Mesenchymal stem cell (in vitro differentiated cells and primary cell): ENCODE measurements at regions not wholly inside any gene's neighbourhood (a gene's known extent, or its start where the extent isn't known, plus 50 kb on each side); places are given as distances from the start of the nearest gene placed in this dataset.

ENCODE experiments used
- DNase-seq: peaks from one replicate; pipeline ENCODE4 v3.0.0-alpha.2; 2013
- H2AFZ ChIP-seq: one replicate; pipeline ENCODE4 v1.6.1; 2013; ENCODE audit warnings: low read depth, mild to moderate bottlenecking, control low read depth, inconsistent platforms, low read length, moderate library complexity
- H2AK5ac ChIP-seq: 2 replicates; pipeline ENCODE4 v1.6.1; 2013; ENCODE audit warnings: low read length, moderate library complexity, mild to moderate bottlenecking, inconsistent platforms; ENCODE audit not compliant: severe bottlenecking
- H2BK120ac ChIP-seq: one replicate; pipeline ENCODE4 v1.6.1; 2013; ENCODE audit warnings: low read depth, mild to moderate bottlenecking, inconsistent platforms, low read length, moderate library complexity
- H2BK12ac ChIP-seq, 2 experiments: one replicate each; pipeline ENCODE4 v1.6.1; 2013; ENCODE audit warnings: inconsistent platforms in 2 of 2, low read length in 2 of 2, mild to moderate bottlenecking in 2 of 2, moderate library complexity in 2 of 2, control low read depth in 1 of 2
- H2BK15ac ChIP-seq: one replicate; pipeline ENCODE4 v1.6.1; 2013; ENCODE audit warnings: mild to moderate bottlenecking, low read depth, inconsistent platforms; ENCODE audit not compliant: poor library complexity, severe bottlenecking
- H2BK5ac ChIP-seq: 2 replicates; pipeline ENCODE4 v1.6.1; 2013; ENCODE audit warnings: low read depth, mild to moderate bottlenecking, low read length, control low read depth, inconsistent platforms; ENCODE audit not compliant: poor library complexity, severe bottlenecking
- H3K14ac ChIP-seq, 2 experiments: one replicate each; pipeline ENCODE4 v1.6.1; 2013; ENCODE audit warnings: inconsistent platforms in 2 of 2, low read length in 2 of 2, control low read depth in 1 of 2, mild to moderate bottlenecking in 1 of 2, moderate library complexity in 1 of 2
- H3K18ac ChIP-seq, 2 experiments: one replicate each; pipeline ENCODE4 v1.6.1; 2013; ENCODE audit warnings: inconsistent platforms in 2 of 2, low read length in 2 of 2, control low read depth in 1 of 2, low read depth in 1 of 2, mild to moderate bottlenecking in 1 of 2
- H3K23ac ChIP-seq, 2 experiments: one replicate each; pipeline ENCODE4 v1.6.1; 2013; ENCODE audit warnings: inconsistent platforms in 2 of 2, low read length in 2 of 2, mild to moderate bottlenecking in 2 of 2, moderate library complexity in 2 of 2, control low read depth in 1 of 2
- H3K27ac ChIP-seq: 2 replicates; pipeline ENCODE4 v1.5.1; 2013; ENCODE audit warnings: mild to moderate bottlenecking, moderate library complexity, low read length, control low read depth, inconsistent platforms; ENCODE audit not compliant: poor library complexity, severe bottlenecking
- H3K27me3 ChIP-seq, 2 experiments: 2 replicates each; pipeline versions ENCODE4 v1.6.1 to v1.7.0; 2013; ENCODE audit warnings: low read length in 2 of 2, mild to moderate bottlenecking in 2 of 2, moderate library complexity in 2 of 2, control low read depth in 1 of 2, inconsistent platforms in 1 of 2; ENCODE audit not compliant: control insufficient read depth in 1 of 2, insufficient read depth in 1 of 2
- H3K36me3 ChIP-seq, 2 experiments: 2 replicates each; pipeline versions ENCODE4 v1.6.1 to v1.7.0; 2013; ENCODE audit warnings: low read length in 2 of 2, control low read depth in 1 of 2, inconsistent platforms in 1 of 2, low read depth in 1 of 2, mild to moderate bottlenecking in 1 of 2; ENCODE audit not compliant: insufficient read depth in 2 of 2, control insufficient read depth in 1 of 2
- H3K4ac ChIP-seq, 2 experiments: one replicate each; pipeline ENCODE4 v1.6.1; 2013; ENCODE audit warnings: inconsistent platforms in 2 of 2, low read length in 2 of 2, mild to moderate bottlenecking in 2 of 2, moderate library complexity in 2 of 2, control low read depth in 1 of 2, low read depth in 1 of 2
- H3K4me1 ChIP-seq: 2 replicates; pipeline ENCODE4 v1.6.1; 2013; ENCODE audit warnings: low read depth, low read length, control low read depth; ENCODE audit not compliant: control insufficient read depth, insufficient read depth
- H3K4me2 ChIP-seq: 2 replicates; pipeline ENCODE4 v1.6.1; 2013; ENCODE audit warnings: low read length, mild to moderate bottlenecking, inconsistent platforms; ENCODE audit not compliant: poor library complexity, severe bottlenecking
- H3K4me3 ChIP-seq, 2 experiments: 2 replicates each; pipeline versions ENCODE4 v1.5.1 to v1.7.0; 2013; ENCODE audit warnings: low read length in 2 of 2, mild to moderate bottlenecking in 2 of 2, control low read depth in 1 of 2, low read depth in 1 of 2; ENCODE audit not compliant: insufficient read depth in 1 of 2
- H3K79me1 ChIP-seq: replicated peaks from 2 replicates; pipeline ENCODE4 v1.6.1; 2013; ENCODE audit warnings: mild to moderate bottlenecking, control low read depth, low read length, inconsistent platforms; ENCODE audit not compliant: poor library complexity, severe bottlenecking
- H3K9ac ChIP-seq: 2 replicates; pipeline ENCODE4 v1.7.0; 2013; ENCODE audit warnings: mild to moderate bottlenecking, low read length, moderate library complexity
- H3K9me3 ChIP-seq: 2 replicates; pipeline ENCODE4 v1.7.0; 2013; ENCODE audit warnings: mild to moderate bottlenecking, low read length; ENCODE audit not compliant: control insufficient read depth
- H4K8ac ChIP-seq: one replicate; pipeline ENCODE4 v1.6.1; 2013; ENCODE audit warnings: inconsistent platforms, mild to moderate bottlenecking, low read length, moderate library complexity
- H4K91ac ChIP-seq: one replicate; pipeline ENCODE4 v1.6.1; 2013; ENCODE audit warnings: mild to moderate bottlenecking, low read length, inconsistent platforms
- WGBS: methylation state at CpG from one replicate; pipeline ENCODE4 v1.1.7; 2013; ENCODE audit warnings: mixed read lengths; 5-methylcytosine and 5-hydroxymethylcytosine counted together

- Histone ChIP-seq H2BK12ac (no peak overlapping the region), H3K4me1 (no peaks in the 10 kb centered on the region), H2AK5ac (no peak overlapping the region), H3K4me3 (no peak overlapping the region), H3K36me3 (no peaks in the 10 kb centered on the region), H3K14ac (no peak overlapping the region), H2BK15ac (no peak overlapping the region), H3K4me2 (no peak overlapping the region), H3K9me3 (no peaks in the 10 kb centered on the region), H3K27ac (no peak overlapping the region), H4K91ac (no peak overlapping the region), H2AFZ (no peak overlapping the region), H3K79me1 (no peaks in the 10 kb centered on the region), H3K4ac (no peak overlapping the region), H3K18ac (no peak overlapping the region), H4K8ac (no peak overlapping the region), H2BK120ac (no peak overlapping the region), H3K27me3 (no peaks in the 10 kb centered on the region), H3K9ac (no peak overlapping the region), H3K23ac (no peak overlapping the region), H2BK5ac (no peak overlapping the region)
- no peak for DNase-seq
Observed at GRCh38 chr9:19703702-19704101, 85.1 kb downstream of the SLC24A2 start.

GRCh38 chr9:19701991-19702390 is 86.8 kb downstream of the SLC24A2 start:
- H3K4me2 ChIP-seq: no peak overlapping the region
- H3K27me3 ChIP-seq: no peaks in the 10 kb centered on the region
- H3K9ac ChIP-seq: no peak overlapping the region
- H3K36me3 ChIP-seq: no peaks in the 10 kb centered on the region
- H3K9me3 ChIP-seq: no peaks in the 10 kb centered on the region
- no peak overlapping the region for H3K27ac ChIP-seq
- no peak overlapping the region for H3K4ac ChIP-seq
- no peak overlapping the region for H4K91ac ChIP-seq
- WGBS: no CpG with 5 or more reads among the region's 2 CpGs
- no peak overlapping the region for H3K14ac ChIP-seq
- no peak overlapping the region for H4K8ac ChIP-seq
- H3K4me1 ChIP-seq: no peaks in the 10 kb centered on the region
- no peak overlapping the region for H2BK12ac ChIP-seq
- no peak overlapping the region for H3K18ac ChIP-seq
- DNase-seq: no peak
- H3K79me1 ChIP-seq: no peaks in the 10 kb centered on the region
- no peak overlapping the region for H3K4me3 ChIP-seq
- no peak overlapping the region for H2AFZ ChIP-seq
- no peak overlapping the region for H2BK15ac ChIP-seq
- H2AK5ac ChIP-seq: no peak overlapping the region
- H3K23ac ChIP-seq: no peak overlapping the region
- no peak overlapping the region for H2BK5ac ChIP-seq
- no peak overlapping the region for H2BK120ac ChIP-seq

- H3K18ac ChIP-seq: no peak overlapping the region
- H3K23ac ChIP-seq: no peak overlapping the region
- no peak overlapping the region for H2AK5ac ChIP-seq
- no peak overlapping the region for H3K14ac ChIP-seq
- DNase-seq: no peak
- no peaks in the 10 kb centered on the region for H3K36me3 ChIP-seq
- no peak overlapping the region for H2AFZ ChIP-seq
- H3K27me3 ChIP-seq: no peaks in the 10 kb centered on the region
- no peaks in the 10 kb centered on the region for H3K79me1 ChIP-seq
- H2BK120ac ChIP-seq: no peak overlapping the region
- H3K4me2 ChIP-seq: no peak overlapping the region
- H3K4me3 ChIP-seq: no peak overlapping the region
- no peak overlapping the region for H2BK12ac ChIP-seq
- H3K4ac ChIP-seq: no peak overlapping the region
- H3K4me1 ChIP-seq: no peaks in the 10 kb centered on the region
- no peak overlapping the region for H2BK15ac ChIP-seq
- no peaks in the 10 kb centered on the region for H3K9me3 ChIP-seq
- H4K8ac ChIP-seq: no peak overlapping the region
- H3K27ac ChIP-seq: no peak overlapping the region
- WGBS: 96% methylated on average over 4 of the region's 6 CpGs
- no peak overlapping the region for H4K91ac ChIP-seq
- H2BK5ac ChIP-seq: no peak overlapping the region
- H3K9ac ChIP-seq: no peak overlapping the region
Observed at GRCh38 chr9:19701274-19701673, 87.6 kb downstream of the SLC24A2 start.

GRCh38 chr9:19700699-19701098 is 88.1 kb downstream of the SLC24A2 start:
- Histone ChIP-seq H4K8ac (no peak overlapping the region), H3K23ac (no peak overlapping the region), H3K4me3 (no peak overlapping the region), H3K27ac (no peak overlapping the region), H3K27me3 (no peaks in the 10 kb centered on the region), H3K36me3 (no peaks in the 10 kb centered on the region), H3K79me1 (no peaks in the 10 kb centered on the region), H3K9me3 (no peaks in the 10 kb centered on the region), H2BK120ac (no peak overlapping the region), H3K4ac (no peak overlapping the region), H3K4me1 (no peaks in the 10 kb centered on the region), H3K14ac (no peak overlapping the region), H2BK12ac (no peak overlapping the region), H3K9ac (no peak overlapping the region), H3K18ac (no peak overlapping the region), H2AFZ (no peak overlapping the region), H2BK15ac (no peak overlapping the region), H3K4me2 (no peak overlapping the region), H4K91ac (no peak overlapping the region), H2AK5ac (no peak overlapping the region), H2BK5ac (no peak overlapping the region)
- no peak for DNase-seq
- 80% methylated on average over 2 of the region's 3 CpGs for WGBS
